ENCODE measurements at regions not wholly inside any gene's neighbourhood (a gene's known extent, or its start where the extent isn't known, plus 50 kb on each side); places are given as distances from the start of the nearest gene placed in this dataset.

GRCh38 chr6:84553527-84553926 lies 210.9 kb downstream of the TBX18 start:
- ATAC-seq (no peak), DNase-seq (ENCODE audit: low spot score in 2 of 2) (no peak)
- Mint-ChIP-seq H3K9me3 (peaks cover 11 to 18% of the 10 kb centered on the region in 2 donors), H3K36me3 (peaks cover 0 to 5% of the 10 kb centered on the region in 2 donors), H3K27ac (no peak overlapping the region)

- no peak for DNase-seq (ENCODE audit: low spot score in 2 of 2)
- H3K36me3 Mint-ChIP-seq, result peaks cover 0 to 5% of the 10 kb centered on the region in 2 donors
- H3K27ac Mint-ChIP-seq, result no peak overlapping the region
- no peak for ATAC-seq
- H3K9me3 Mint-ChIP-seq, result peaks cover 11 to 18% of the 10 kb centered on the region in 2 donors
Measured at GRCh38 chr6:84551797-84552196, 212.6 kb downstream of the TBX18 start.

GRCh38 chr6:84549917-84550316 lies 214.5 kb downstream of the TBX18 start:
- DNase-seq (ENCODE audit: low spot score in 2 of 2), result no peak
- Mint-ChIP-seq H3K27ac (no peak overlapping the region), H3K9me3 (peaks cover 11 to 18% of the 10 kb centered on the region in 2 donors), H3K36me3 (peaks cover 0 to 5% of the 10 kb centered on the region in 2 donors)
- ATAC-seq, result no peak

GRCh38 chr6:84547341-84547801 lies 217.0 kb downstream of the TBX18 start:
- Mint-ChIP-seq H3K36me3 (no peaks in the 10 kb centered on the region), H3K27ac (no peak overlapping the region), H3K9me3 (peaks cover 5 to 6% of the 10 kb centered on the region in 2 donors)
- ATAC-seq, result peak in 1 of 2 donors; percentile 50
- no peak for DNase-seq (ENCODE audit: low spot score in 2 of 2)

- no peak for ATAC-seq
- Mint-ChIP-seq H3K36me3 (no peaks in the 10 kb centered on the region), H3K9me3 (peaks cover 8% of the 10 kb centered on the region in 2 donors), H3K27ac (no peak overlapping the region)
- no peak for DNase-seq (ENCODE audit: low spot score in 2 of 2)
Measured at GRCh38 chr6:84546427-84546914, 217.9 kb downstream of the TBX18 start.

GRCh38 chr6:84539122-84539856 lies 225.1 kb downstream of the TBX18 start:
- peaks cover 9 to 12% of the 10 kb centered on the region in 2 donors for H3K9me3 Mint-ChIP-seq
- H3K27ac Mint-ChIP-seq, result no peak overlapping the region
- no peak for ATAC-seq
- H3K36me3 Mint-ChIP-seq, result no peaks in the 10 kb centered on the region
- no peak for DNase-seq (ENCODE audit: low spot score in 2 of 2)

GRCh38 chr6:84536885-84537638 lies 227.3 kb downstream of the TBX18 start:
- Mint-ChIP-seq H3K27ac (no peak overlapping the region), H3K36me3 (no peaks in the 10 kb centered on the region), H3K9me3 (peaks cover 7 to 10% of the 10 kb centered on the region in 2 donors)
- ATAC-seq (no peak), DNase-seq (ENCODE audit: low spot score in 2 of 2) (no peak)

- Mint-ChIP-seq H3K27ac (no peak overlapping the region), H3K9me3 (peaks cover 9 to 19% of the 10 kb centered on the region in 2 donors), H3K36me3 (no peaks in the 10 kb centered on the region)
- DNase-seq (ENCODE audit: low spot score in 2 of 2) (no peak), ATAC-seq (no peak)
Measured at GRCh38 chr6:84528201-84528600, 236.2 kb downstream of the TBX18 start.

- peak in 1 of 2 donors; percentile 24 for ATAC-seq
- Mint-ChIP-seq H3K36me3 (no peaks in the 10 kb centered on the region), H3K27ac (no peak overlapping the region), H3K9me3 (peaks cover 9 to 22% of the 10 kb centered on the region in 2 donors)
- no peak for DNase-seq (ENCODE audit: low spot score in 2 of 2)
Measured at GRCh38 chr6:84526631-84527030, 237.8 kb downstream of the TBX18 start.

- Mint-ChIP-seq H3K9me3 (peaks cover 9 to 18% of the 10 kb centered on the region in 2 donors), H3K27ac (no peak overlapping the region), H3K36me3 (no peaks in the 10 kb centered on the region)
- DNase-seq (ENCODE audit: low spot score in 2 of 2), result no peak
- no peak for ATAC-seq
Measured at GRCh38 chr6:84525907-84526306, 238.5 kb downstream of the TBX18 start.

GRCh38 chr6:84524636-84525035 lies 239.8 kb downstream of the TBX18 start:
- DNase-seq (ENCODE audit: low spot score in 2 of 2), result no peak
- peak in 1 of 2 donors; percentile 48 for ATAC-seq
- peaks cover 9 to 18% of the 10 kb centered on the region in 2 donors for H3K9me3 Mint-ChIP-seq
- no peak overlapping the region for H3K27ac Mint-ChIP-seq
- H3K36me3 Mint-ChIP-seq, result no peaks in the 10 kb centered on the region

GRCh38 chr6:84522135-84522549 lies 242.3 kb downstream of the TBX18 start:
- H3K9me3 Mint-ChIP-seq, result peaks cover 4 to 11% of the 10 kb centered on the region in 2 donors
- DNase-seq (ENCODE audit: low spot score in 2 of 2) (no peak), ATAC-seq (peak in 1 of 2 donors; percentile 37)
- H3K36me3 Mint-ChIP-seq, result no peaks in the 10 kb centered on the region
- no peak overlapping the region for H3K27ac Mint-ChIP-seq

GRCh38 chr6:84521511-84521910 lies 242.9 kb downstream of the TBX18 start:
- Mint-ChIP-seq H3K9me3 (peaks cover 4 to 11% of the 10 kb centered on the region in 2 donors), H3K27ac (no peak overlapping the region), H3K36me3 (no peaks in the 10 kb centered on the region)
- ATAC-seq (no peak), DNase-seq (ENCODE audit: low spot score in 2 of 2) (no peak)

GRCh38 chr6:84517741-84518530 lies 246.5 kb downstream of the TBX18 start:
- peaks cover 0 to 6% of the 10 kb centered on the region in 2 donors for H3K9me3 Mint-ChIP-seq
- H3K36me3 Mint-ChIP-seq, result no peaks in the 10 kb centered on the region
- DNase-seq (ENCODE audit: low spot score in 2 of 2) (no peak), ATAC-seq (no peak)
- no peak overlapping the region for H3K27ac Mint-ChIP-seq

- DNase-seq (ENCODE audit: low spot score in 2 of 2) (no peak), ATAC-seq (no peak)
- Mint-ChIP-seq H3K9me3 (no peaks in the 10 kb centered on the region), H3K27ac (no peak overlapping the region), H3K36me3 (no peaks in the 10 kb centered on the region)
Measured at GRCh38 chr6:84516154-84516553, 248.2 kb downstream of the TBX18 start.

GRCh38 chr6:84515067-84515466 lies 249.3 kb downstream of the TBX18 start:
- ATAC-seq (no peak), DNase-seq (ENCODE audit: low spot score in 2 of 2) (no peak)
- no peaks in the 10 kb centered on the region for H3K36me3 Mint-ChIP-seq
- H3K9me3 Mint-ChIP-seq, result no peaks in the 10 kb centered on the region
- no peak overlapping the region for H3K27ac Mint-ChIP-seq
